HCT116 (cell line): ENCODE measurements at regions not wholly inside any gene's neighbourhood (a gene's known extent, or its start where the extent isn't known, plus 50 kb on each side); places are given as distances from the start of the nearest gene placed in this dataset.

Experiments
- ATAC-seq: fragments of 200-7000 bp; cut with Tn5 transposase; 2 replicates; pipeline ENCODE4 v1.9.1; 2020; ENCODE audit warnings: mild to moderate bottlenecking, moderate library complexity
- BruUV-seq: library from RNA; stranded (reverse); fragments of 400-500 nt; replicated peaks from 2 replicates; lab custom pipeline; 2021; lab: Mats Ljungman, UMichigan
- CTCF ChIA-PET: fragments of 300-600 bp; sonication (Branson Sonifier 250); formaldehyde crosslinking; loops from one replicate; lab custom pipeline; 2021; ENCODE audit warnings: antibody characterized with exemption; lab: Charles Lee
- POLR2A ChIA-PET: fragments of 300-600, 350-600 bp; sonication (Branson Sonifier 250); formaldehyde crosslinking; loops from one replicate; lab custom pipeline; 2021; ENCODE audit warnings: antibody characterized with exemption; lab: Charles Lee
- RAD21 ChIA-PET, 2 experiments: fragments of 300-600 bp; sonication (Branson Sonifier 250); formaldehyde crosslinking; loops; one replicate each; lab custom pipeline; 2023; ENCODE audit warnings: low total read pairs in 2 of 2; ENCODE audit not compliant: uncharacterized antibody in 2 of 2, unreplicated experiment in 2 of 2, low non-redundant PET in 1 of 2; lab: Charles Lee
- DNase-seq: peaks from one replicate; pipeline ENCODE4 v3.0.0-alpha.2; 2010; ENCODE audit warnings: low read depth, low spot score
- H2AFZ ChIP-seq: fragments of 200-600 bp; shearing (Covaris generic), sonication (generic); 2 replicates; pipeline ENCODE4 v1.6.1; 2017; ENCODE audit warnings: low read depth, mixed run types, mixed read lengths, antibody characterized with exemption, low read length; ENCODE audit not compliant: poor library complexity, severe bottlenecking
- H3K27ac ChIP-seq: 2 replicates; pipeline ENCODE4 v1.5.1; 2012; ENCODE audit warnings: low read depth, low read length
- H3K27me3 ChIP-seq: fragments of 200-600 bp; sonication (generic); 2 replicates; pipeline ENCODE4 v1.6.1; 2016; ENCODE audit warnings: mixed run types, low read length, mixed read lengths; ENCODE audit not compliant: insufficient read depth
- H3K36me3 ChIP-seq, 2 experiments: fragments of 200-500 bp in 1 of 2; fragments of 200-600 bp in 1 of 2; sonication (Bioruptor generic) in 1 of 2; sonication (generic) in 1 of 2; 2 replicates each; pipeline versions ENCODE4 v1.5.1 to v1.6.1; 2014 to 2016; ENCODE audit warnings: low read length in 2 of 2, inconsistent platforms in 1 of 2, mixed read lengths in 1 of 2, mixed run types in 1 of 2; ENCODE audit not compliant: insufficient read depth in 2 of 2, control insufficient read depth in 1 of 2
- H3K4me1 ChIP-seq, 2 experiments: fragments of 200-600 bp in 1 of 2; sonication (generic) in 1 of 2; 2 replicates each; pipeline versions ENCODE4 v1.5.1 to v1.6.1; 2012 to 2017; ENCODE audit warnings: low read length in 2 of 2, inconsistent platforms in 1 of 2, mild to moderate bottlenecking in 1 of 2, mixed read lengths in 1 of 2, mixed run types in 1 of 2, moderate library complexity in 1 of 2; ENCODE audit not compliant: insufficient read depth in 2 of 2, control insufficient read depth in 1 of 2
- H3K4me2 ChIP-seq: fragments of 200-600 bp; sonication (generic); 2 replicates; pipeline ENCODE4 v1.6.1; 2017; ENCODE audit warnings: mixed run types, low read length, mixed read lengths
- H3K4me3 ChIP-seq, 2 experiments: fragments of 200-600 bp in 1 of 2; sonication (generic) in 1 of 2; replicated peaks in 1 of 2; 2 replicates each; pipeline ENCODE4 v1.5.1; 2011 to 2016; ENCODE audit warnings: low read length in 2 of 2, control low read depth in 1 of 2, low read depth in 1 of 2, mild to moderate bottlenecking in 1 of 2, mixed read lengths in 1 of 2, mixed run types in 1 of 2
- H3K79me2 ChIP-seq: fragments of 200-600 bp; sonication (generic); 2 replicates; pipeline ENCODE4 v1.6.1; 2017; ENCODE audit warnings: mild to moderate bottlenecking, mixed run types, low read length, moderate library complexity, mixed read lengths; ENCODE audit not compliant: insufficient read depth
- H3K9ac ChIP-seq: fragments of 200-600 bp; sonication (generic); 2 replicates; pipeline ENCODE4 v1.6.1; 2016; ENCODE audit warnings: low read length, mixed read lengths
- H3K9me2 ChIP-seq: fragments of 200-600 bp; sonication (generic), shearing (Covaris generic); 2 replicates; pipeline ENCODE4 v1.6.1; 2017; ENCODE audit warnings: mixed run types, mild to moderate bottlenecking, moderate library complexity; ENCODE audit not compliant: insufficient read depth
- H3K9me3 ChIP-seq, 2 experiments: fragments of 200-500 bp in 1 of 2; fragments of 200-600 bp in 1 of 2; sonication (Bioruptor generic) in 1 of 2; sonication (generic) in 1 of 2; 2 replicates each; pipeline ENCODE4 v1.6.1; 2014 to 2017; ENCODE audit warnings: low read length in 2 of 2, mixed read lengths in 2 of 2, inconsistent platforms in 1 of 2, low read depth in 1 of 2, mild to moderate bottlenecking in 1 of 2, mixed run types in 1 of 2, moderate library complexity in 1 of 2; ENCODE audit not compliant: control insufficient read depth in 1 of 2, insufficient read depth in 1 of 2
- H4K20me1 ChIP-seq: fragments of 200-600 bp; sonication (generic), shearing (Covaris generic); 2 replicates; pipeline ENCODE4 v1.6.1; 2017; ENCODE audit warnings: mixed run types, mild to moderate bottlenecking, moderate library complexity; ENCODE audit not compliant: insufficient read depth
- CEBPB ChIP-seq: IDR thresholded peaks from 2 replicates; pipeline ENCODE4 v1.6.1; 2012; ENCODE audit warnings: low read depth
- CTCF ChIP-seq, 3 experiments: fragments of 200-600 bp in 1 of 3; sonication (generic) in 1 of 3; IDR thresholded peaks in 2 of 3; conservative IDR thresholded peaks in 1 of 3; 2 replicates each; pipeline ENCODE4 v1.5.1; 2012 to 2017; ENCODE audit warnings: low read depth in 2 of 3, low read length in 2 of 3, antibody characterized with exemption in 1 of 3, borderline replicate concordance in 1 of 3, control low read depth in 1 of 3, mild to moderate bottlenecking in 1 of 3, mixed read lengths in 1 of 3, mixed run types in 1 of 3, moderate library complexity in 1 of 3; ENCODE audit not compliant: insufficient read depth in 1 of 3
- EGR1 ChIP-seq: IDR thresholded peaks from 2 replicates; pipeline ENCODE4 v1.6.1; 2012; ENCODE audit warnings: low read depth
- ELF1 ChIP-seq: IDR thresholded peaks from 2 replicates; pipeline ENCODE4 v1.6.1; 2012; ENCODE audit warnings: low read depth, borderline replicate concordance
- EZH2phosphoT487 ChIP-seq: fragments of 200-600 bp; IDR thresholded peaks from 2 replicates; pipeline ENCODE4 v1.6.1; 2018; ENCODE audit warnings: antibody characterized with exemption, borderline replicate concordance
- JUND ChIP-seq: IDR thresholded peaks from 2 replicates; pipeline ENCODE4 v1.6.1; 2012
- RAD21 ChIP-seq: IDR thresholded peaks from 2 replicates; pipeline ENCODE4 v1.6.1; 2012; ENCODE audit warnings: low read depth, mild to moderate bottlenecking
- REST ChIP-seq: IDR thresholded peaks from 2 replicates; pipeline ENCODE4 v1.6.1; 2012; ENCODE audit warnings: low read depth
- SIN3A ChIP-seq: IDR thresholded peaks from 2 replicates; pipeline ENCODE4 v1.6.1; 2012; ENCODE audit warnings: low read depth
- SRF ChIP-seq: IDR thresholded peaks from 2 replicates; pipeline ENCODE4 v1.6.1; 2012; ENCODE audit warnings: low read depth
- TCF7L2 ChIP-seq: IDR thresholded peaks from 2 replicates; pipeline ENCODE4 v1.7.0; 2011; ENCODE audit warnings: borderline replicate concordance, inconsistent platforms; ENCODE audit not compliant: insufficient read depth, insufficient read length; ENCODE audit errors: extremely low read depth
- YY1 ChIP-seq: IDR thresholded peaks from 2 replicates; pipeline ENCODE4 v1.6.1; 2011; ENCODE audit warnings: low read length, low read depth, moderate library complexity, mild to moderate bottlenecking; ENCODE audit not compliant: insufficient replicate concordance; ENCODE audit errors: extremely low read depth
- ZFX ChIP-seq: fragments of 450-650 bp; IDR thresholded peaks from 2 replicates; pipeline ENCODE4 v1.6.1; 2017
- ZNF274 ChIP-seq: fragments of 200-500 bp; sonication (Bioruptor generic); IDR thresholded peaks from 2 replicates; pipeline ENCODE4 v1.6.1; 2014; ENCODE audit warnings: mild to moderate bottlenecking, low read depth, low read length, inconsistent platforms
- intact Hi-C: fragments of 100-400 bp; cut with micrococcal nuclease; formaldehyde crosslinking; loops from 2 replicates; pipeline ENCODE4 v1.10.0; 2022

DNA sequence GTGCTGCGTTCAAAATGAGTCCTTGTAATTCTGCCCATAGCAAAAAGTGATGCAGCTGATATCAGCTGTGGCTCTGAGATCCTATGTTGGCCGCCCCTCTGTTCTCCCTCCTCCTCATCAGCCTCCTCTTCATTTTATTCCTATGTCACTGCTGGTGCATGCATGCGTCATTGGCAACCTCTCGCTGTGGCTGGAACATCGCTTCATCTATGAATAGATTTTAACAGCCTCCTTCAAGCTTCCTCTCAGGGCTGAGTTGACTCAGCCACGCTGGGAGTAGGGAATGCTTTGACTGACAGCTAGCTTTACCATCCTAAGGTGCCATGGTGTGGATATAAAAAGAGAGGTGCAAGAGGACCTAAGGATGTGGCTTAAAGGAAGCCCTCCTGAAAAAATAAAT is 303.5 kb downstream of the PLK2 start:
- Histone ChIP-seq H3K79me2 (no peaks in the 10 kb centered on the region), H3K4me3 (no peak overlapping the region), H3K27ac (no peak overlapping the region), H3K9ac (no peak overlapping the region), H2AFZ (no peak overlapping the region), H3K9me2 (no peaks in the 10 kb centered on the region), H3K36me3 (no peaks in the 10 kb centered on the region), H3K4me2 (no peak overlapping the region), H3K4me1 (no peaks in the 10 kb centered on the region), H4K20me1 (no peaks in the 10 kb centered on the region), H3K27me3 (no peaks in the 10 kb centered on the region), H3K9me3 (no peaks in the 10 kb centered on the region)
- CTCF ChIA-PET: no interaction called here
- ATAC-seq: no peak
- intact Hi-C loops: no loop called here
- DNase-seq: no peak
- TF ChIP-seq RAD21 (no peak), REST (no peak), TCF7L2 (no peak), JUND (no peak), YY1 (no peak), EGR1 (no peak), CEBPB (no peak), ELF1 (no peak), SRF (no peak), SIN3A (no peak), ZFX (no peak), EZH2phosphoT487 (no peak), ZNF274 (no peak), CTCF (IDR thresholded peaks at IDR 0.05 in 2 of 3, conservative IDR thresholded peaks at IDR 0.05 in 1 of 3; ENCODE audit: borderline replicate concordance in 1 of 3, insufficient read depth in 1 of 3, low read depth in 2 of 3, low read length in 2 of 3) (no peak)
- RAD21 ChIA-PET: no interaction called here
- no TSS peak for BruUV-seq
- POLR2A ChIA-PET: no interaction called here
